Natural killer cell (primary cell): ENCODE measurements at regions not wholly inside any gene's neighbourhood (a gene's known extent, or its start where the extent isn't known, plus 50 kb on each side); places are given as distances from the start of the nearest gene placed in this dataset.

Source experiments
- ATAC-seq, 3 donors: fragments of 150-1000 bp in 2 of 3; fragments of 200-7000 bp in 1 of 3; cut with Tn5 transposase; 1 replicate in 1 of 3; 2 replicates in 2 of 3; pipeline ENCODE4 v1.10.0; 2021; ENCODE audit warnings: mild to moderate bottlenecking in 2 of 3, moderate library complexity in 2 of 3
- DNase-seq, 2 donors: peaks; one replicate each; pipeline versions ENCODE4 v3.0.0 to v3.0.0-alpha.2; 2013 to 2021; ENCODE audit warnings: mixed read lengths in 1 of 2
- H3K27ac ChIP-seq: one replicate; pipeline ENCODE4 v1.5.1; 2013; ENCODE audit warnings: mild to moderate bottlenecking, low read length
- H3K27me3 ChIP-seq: one replicate; pipeline ENCODE4 v1.6.1; 2013; ENCODE audit warnings: low read length; ENCODE audit not compliant: control insufficient read depth, insufficient read depth
- H3K36me3 ChIP-seq: one replicate; pipeline ENCODE4 v1.6.1; 2013; ENCODE audit warnings: low read length; ENCODE audit not compliant: control insufficient read depth, insufficient read depth
- H3K4me1 ChIP-seq: one replicate; pipeline ENCODE4 v1.6.1; 2013; ENCODE audit warnings: low read length; ENCODE audit not compliant: control insufficient read depth, insufficient read depth
- H3K4me3 ChIP-seq: one replicate; pipeline ENCODE4 v1.5.1; 2013; ENCODE audit warnings: low read length
- H3K9me3 ChIP-seq: one replicate; pipeline ENCODE4 v1.6.1; 2013; ENCODE audit warnings: low read length; ENCODE audit not compliant: control insufficient read depth, insufficient read depth
- H3K27ac Mint-ChIP-seq, 2 donors: one replicate each; pipeline ENCODE4 v1.8.0; 2022; ENCODE audit warnings: mild to moderate bottlenecking in 2 of 2, mixed read lengths in 2 of 2, moderate library complexity in 1 of 2
- H3K27me3 Mint-ChIP-seq, 2 donors: one replicate each; pipeline ENCODE4 v1.8.0; 2022; ENCODE audit warnings: low read depth in 2 of 2, mixed read lengths in 2 of 2
- H3K36me3 Mint-ChIP-seq: one replicate; pipeline ENCODE4 v1.8.0; 2022; ENCODE audit warnings: mixed read lengths
- H3K4me1 Mint-ChIP-seq, 2 donors: one replicate each; pipeline ENCODE4 v1.8.0; 2022; ENCODE audit warnings: mixed read lengths in 2 of 2
- H3K4me3 Mint-ChIP-seq: one replicate; pipeline ENCODE4 v1.8.0; 2022; ENCODE audit warnings: mild to moderate bottlenecking, moderate library complexity, mixed read lengths
- H3K9me3 Mint-ChIP-seq, 2 donors: one replicate each; pipeline ENCODE4 v1.8.0; 2022; ENCODE audit warnings: mixed read lengths in 2 of 2
- WGBS: methylation state at CpG from one replicate; pipeline ENCODE4 v1.1.7; 2013; ENCODE audit warnings: missing lambda C conversion rate; ENCODE audit not compliant: insufficient coverage; 5-methylcytosine and 5-hydroxymethylcytosine counted together
- intact Hi-C: fragments of 100-400 bp; cut with micrococcal nuclease; formaldehyde crosslinking; loops from one replicate; pipeline ENCODE4 v1.14.2; 2022
- TF ChIP-seq, protein P1 (sequence below): fragments of 200-600 bp; IDR thresholded peaks from one replicate; pipeline ENCODE4 v1.8.0; 2022; ENCODE audit warnings: antibody characterized with exemption

DNA sequence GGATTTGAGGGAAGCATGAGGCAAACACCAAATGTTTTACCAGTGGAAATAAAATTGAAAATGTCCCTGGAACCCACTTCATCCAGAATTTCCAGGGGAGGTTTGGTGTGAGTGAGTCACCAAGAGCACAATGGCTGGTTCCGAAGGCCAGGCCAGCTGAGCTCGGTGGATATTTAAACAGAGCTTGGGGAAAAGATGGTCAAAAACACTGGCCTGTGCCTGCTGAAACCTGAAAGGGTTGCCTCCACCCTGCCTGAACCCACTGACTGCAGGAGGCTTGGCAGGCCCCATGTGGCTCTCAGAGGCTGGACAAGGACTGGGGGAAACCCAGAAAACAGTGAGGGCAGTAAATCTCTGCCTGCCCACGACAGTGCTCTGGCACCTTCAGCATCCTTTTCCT lies 93.9 kb downstream of the TTC32 start:
- Histone ChIP-seq H3K27ac (no peak overlapping the region), H3K27me3 (no peaks in the 10 kb centered on the region), H3K4me1 (no peaks in the 10 kb centered on the region), H3K4me3 (no peak overlapping the region), H3K9me3 (no peaks in the 10 kb centered on the region), H3K36me3 (no peaks in the 10 kb centered on the region)
- Mint-ChIP-seq H3K27me3 (peaks cover 5 to 7% of the 10 kb centered on the region in 2 donors), H3K36me3 (no peaks in the 10 kb centered on the region), H3K4me3 (no peak overlapping the region), H3K9me3 (no peaks in the 10 kb centered on the region), H3K27ac (no peak overlapping the region), H3K4me1 (no peaks in the 10 kb centered on the region)
- DNase-seq (no peak), ATAC-seq (no peak)
- 75% methylated on average over 3 of the region's 3 CpGs for WGBS
- intact Hi-C loops = no loop called here
- TF ChIP-seq, protein P1, sequence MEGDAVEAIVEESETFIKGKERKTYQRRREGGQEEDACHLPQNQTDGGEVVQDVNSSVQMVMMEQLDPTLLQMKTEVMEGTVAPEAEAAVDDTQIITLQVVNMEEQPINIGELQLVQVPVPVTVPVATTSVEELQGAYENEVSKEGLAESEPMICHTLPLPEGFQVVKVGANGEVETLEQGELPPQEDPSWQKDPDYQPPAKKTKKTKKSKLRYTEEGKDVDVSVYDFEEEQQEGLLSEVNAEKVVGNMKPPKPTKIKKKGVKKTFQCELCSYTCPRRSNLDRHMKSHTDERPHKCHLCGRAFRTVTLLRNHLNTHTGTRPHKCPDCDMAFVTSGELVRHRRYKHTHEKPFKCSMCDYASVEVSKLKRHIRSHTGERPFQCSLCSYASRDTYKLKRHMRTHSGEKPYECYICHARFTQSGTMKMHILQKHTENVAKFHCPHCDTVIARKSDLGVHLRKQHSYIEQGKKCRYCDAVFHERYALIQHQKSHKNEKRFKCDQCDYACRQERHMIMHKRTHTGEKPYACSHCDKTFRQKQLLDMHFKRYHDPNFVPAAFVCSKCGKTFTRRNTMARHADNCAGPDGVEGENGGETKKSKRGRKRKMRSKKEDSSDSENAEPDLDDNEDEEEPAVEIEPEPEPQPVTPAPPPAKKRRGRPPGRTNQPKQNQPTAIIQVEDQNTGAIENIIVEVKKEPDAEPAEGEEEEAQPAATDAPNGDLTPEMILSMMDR = no peak

DNA sequence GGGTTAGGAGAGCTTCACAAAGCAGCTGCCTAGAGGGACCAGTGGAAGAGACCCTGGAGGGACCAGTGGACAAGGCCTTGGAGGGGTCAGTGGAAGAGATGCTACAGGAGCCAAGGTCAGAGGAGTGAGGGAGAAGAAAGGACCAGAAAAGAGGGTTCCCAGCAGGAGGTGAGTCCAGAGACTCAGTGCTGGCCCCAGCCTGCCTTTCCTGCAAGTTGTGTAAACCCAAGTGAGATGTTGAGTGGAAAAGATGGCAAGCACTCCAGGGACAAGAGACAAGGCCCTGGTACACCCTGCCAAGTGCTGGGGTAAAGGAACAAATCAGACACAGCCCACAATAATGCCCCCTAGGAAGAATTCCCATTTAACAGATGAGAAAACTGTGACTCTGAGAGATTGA lies 94.4 kb downstream of the TTC32 start:
- no peak overlapping the region for H3K4me3 ChIP-seq
- no peak overlapping the region for H3K4me3 Mint-ChIP-seq
- H3K27ac ChIP-seq = no peak overlapping the region
- DNase-seq (no peak), ATAC-seq (no peak)
- no peaks in the 10 kb centered on the region for H3K4me1 ChIP-seq
- H3K36me3 Mint-ChIP-seq = no peaks in the 10 kb centered on the region
- no peak overlapping the region for H3K27ac Mint-ChIP-seq
- no peaks in the 10 kb centered on the region for H3K36me3 ChIP-seq
- TF ChIP-seq, protein P1 = no peak
- intact Hi-C loops = no loop called here
- no peaks in the 10 kb centered on the region for H3K4me1 Mint-ChIP-seq
- H3K27me3 Mint-ChIP-seq = peaks cover 5 to 7% of the 10 kb centered on the region in 2 donors
- no peaks in the 10 kb centered on the region for H3K9me3 Mint-ChIP-seq
- no peaks in the 10 kb centered on the region for H3K27me3 ChIP-seq
- H3K9me3 ChIP-seq = no peaks in the 10 kb centered on the region

DNA sequence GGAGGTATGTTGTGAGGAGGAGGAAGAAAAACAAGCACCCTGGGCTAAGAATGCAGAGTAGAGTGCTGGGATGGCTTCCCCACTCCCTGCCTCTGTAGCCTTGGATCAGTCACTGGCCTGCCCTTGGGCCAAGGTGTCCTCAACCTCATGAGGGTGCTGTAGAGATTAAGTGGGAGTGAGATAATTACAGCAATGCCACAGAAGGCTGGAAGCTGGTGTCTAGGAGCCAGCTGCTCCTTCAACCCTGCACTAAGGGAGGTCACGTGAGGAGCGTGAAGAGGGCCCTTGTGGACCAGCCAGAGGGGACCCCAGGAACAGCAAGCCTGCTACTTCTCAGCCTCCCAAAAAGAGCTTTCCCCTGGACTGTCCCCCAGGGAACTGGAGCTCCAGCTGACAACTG lies 95.2 kb downstream of the TTC32 start:
- Histone ChIP-seq H3K27me3 (no peaks in the 10 kb centered on the region), H3K4me3 (no peak overlapping the region), H3K36me3 (no peaks in the 10 kb centered on the region), H3K27ac (no peak overlapping the region), H3K9me3 (no peaks in the 10 kb centered on the region), H3K4me1 (no peaks in the 10 kb centered on the region)
- no peaks in the 10 kb centered on the region for H3K4me1 Mint-ChIP-seq
- no peaks in the 10 kb centered on the region for H3K9me3 Mint-ChIP-seq
- H3K27ac Mint-ChIP-seq = no peak overlapping the region
- ATAC-seq = no peak
- no peaks in the 10 kb centered on the region for H3K36me3 Mint-ChIP-seq
- TF ChIP-seq, protein P1 = no peak
- H3K27me3 Mint-ChIP-seq = peaks cover 5 to 7% of the 10 kb centered on the region in 2 donors
- no peak for DNase-seq
- 97% methylated on average over 2 of the region's 2 CpGs for WGBS
- intact Hi-C loops = no loop called here
- H3K4me3 Mint-ChIP-seq = no peak overlapping the region

DNA sequence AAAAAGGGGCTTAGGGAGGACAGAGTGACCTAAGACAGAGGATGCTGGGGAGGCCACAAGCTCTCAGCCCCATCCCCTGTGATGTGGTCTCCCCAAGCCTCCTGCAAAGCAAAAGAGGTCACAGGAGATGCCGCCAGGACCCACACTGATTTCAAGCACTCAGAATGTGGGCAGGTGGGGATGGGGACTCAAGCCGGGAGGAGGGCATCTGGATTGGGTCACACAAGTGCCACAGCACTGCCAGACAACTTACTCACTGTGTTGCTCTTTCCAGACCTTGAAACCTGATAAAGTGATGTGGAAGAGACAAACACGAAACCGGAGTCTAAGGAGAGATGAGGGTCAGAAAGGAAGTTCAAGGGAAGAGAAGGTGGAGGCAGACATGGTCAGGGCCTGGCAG lies 95.7 kb downstream of the TTC32 start:
- WGBS = 93% methylated on average over 4 of the region's 4 CpGs
- intact Hi-C loops = no loop called here
- DNase-seq (no peak), ATAC-seq (no peak)
- TF ChIP-seq, protein P1 = no peak
- Mint-ChIP-seq H3K4me1 (no peaks in the 10 kb centered on the region), H3K27ac (no peak overlapping the region), H3K4me3 (no peak overlapping the region), H3K27me3 (peaks cover 4 to 7% of the 10 kb centered on the region in 2 donors), H3K9me3 (no peaks in the 10 kb centered on the region), H3K36me3 (no peaks in the 10 kb centered on the region)
- Histone ChIP-seq H3K9me3 (no peaks in the 10 kb centered on the region), H3K4me1 (no peaks in the 10 kb centered on the region), H3K27ac (no peak overlapping the region), H3K4me3 (no peak overlapping the region), H3K36me3 (no peaks in the 10 kb centered on the region), H3K27me3 (no peaks in the 10 kb centered on the region)
